ENCODE measurements at regions not wholly inside any gene's neighbourhood (a gene's known extent, or its start where the extent isn't known, plus 50 kb on each side); places are given as distances from the start of the nearest gene placed in this dataset.
"Not testable (repeated sequence)": the region's sequence is repeated elsewhere in the genome, so short reads cannot be mapped to it uniquely, and the experiment has no call there.

DNA sequence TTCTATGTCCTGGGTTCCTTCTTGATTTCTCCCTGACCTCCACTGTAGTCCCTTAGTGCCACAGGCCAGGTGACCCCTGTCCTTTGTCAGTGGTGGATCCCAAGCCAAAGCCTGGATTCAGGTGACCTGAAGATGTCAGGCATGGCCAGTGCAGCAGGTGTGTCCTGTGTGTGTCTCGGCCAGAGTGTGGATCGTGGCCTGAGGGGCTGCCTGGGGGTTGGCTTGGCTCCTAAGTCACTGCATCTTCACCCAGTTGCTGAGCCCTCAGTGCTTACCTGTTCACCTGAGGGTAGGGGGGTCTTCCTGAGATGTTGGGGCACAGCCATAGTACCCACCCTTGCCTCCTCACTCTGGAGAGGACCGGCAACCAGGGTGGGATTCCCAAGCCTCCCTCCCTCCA lies 61.8 kb upstream of the PITX1 start:
- DNase-seq (ENCODE audit: low read depth in 1 of 2, low spot score in 1 of 2): no peak

DNA sequence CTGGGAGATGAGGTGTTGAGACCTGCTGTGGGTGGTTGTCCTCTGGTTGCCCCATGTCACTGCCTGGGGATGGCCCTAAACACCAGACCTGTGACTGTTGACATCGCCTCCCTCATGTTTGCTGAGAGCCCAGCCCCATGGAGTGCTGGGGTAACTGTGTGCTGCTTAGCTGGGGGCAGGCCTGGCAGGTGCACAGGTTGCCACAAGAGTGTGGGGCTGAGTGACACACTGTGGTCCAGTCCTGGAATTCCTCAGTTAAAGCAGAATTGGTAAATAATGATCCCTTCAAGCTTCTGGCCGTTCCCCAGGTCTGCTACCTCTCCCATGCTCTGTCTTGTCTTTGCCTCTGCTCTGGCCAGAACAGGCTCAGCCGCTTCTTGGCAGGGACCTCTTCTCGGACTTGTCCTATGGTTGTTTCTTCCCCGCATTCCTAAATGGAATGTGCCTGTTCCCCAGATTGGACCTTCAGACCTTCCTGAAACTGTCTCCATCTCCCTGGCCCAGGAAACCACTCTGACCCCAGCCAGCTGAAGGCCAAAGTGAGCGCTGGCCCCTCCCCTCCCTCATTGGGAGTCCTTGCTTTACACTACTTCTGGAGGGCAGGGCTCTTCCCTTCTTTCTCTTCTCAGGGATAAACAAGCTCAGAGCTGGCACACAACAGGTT lies 61.2 kb upstream of the PITX1 start:
- no peak for DNase-seq (ENCODE audit: low read depth in 1 of 2, low spot score in 1 of 2)

DNA sequence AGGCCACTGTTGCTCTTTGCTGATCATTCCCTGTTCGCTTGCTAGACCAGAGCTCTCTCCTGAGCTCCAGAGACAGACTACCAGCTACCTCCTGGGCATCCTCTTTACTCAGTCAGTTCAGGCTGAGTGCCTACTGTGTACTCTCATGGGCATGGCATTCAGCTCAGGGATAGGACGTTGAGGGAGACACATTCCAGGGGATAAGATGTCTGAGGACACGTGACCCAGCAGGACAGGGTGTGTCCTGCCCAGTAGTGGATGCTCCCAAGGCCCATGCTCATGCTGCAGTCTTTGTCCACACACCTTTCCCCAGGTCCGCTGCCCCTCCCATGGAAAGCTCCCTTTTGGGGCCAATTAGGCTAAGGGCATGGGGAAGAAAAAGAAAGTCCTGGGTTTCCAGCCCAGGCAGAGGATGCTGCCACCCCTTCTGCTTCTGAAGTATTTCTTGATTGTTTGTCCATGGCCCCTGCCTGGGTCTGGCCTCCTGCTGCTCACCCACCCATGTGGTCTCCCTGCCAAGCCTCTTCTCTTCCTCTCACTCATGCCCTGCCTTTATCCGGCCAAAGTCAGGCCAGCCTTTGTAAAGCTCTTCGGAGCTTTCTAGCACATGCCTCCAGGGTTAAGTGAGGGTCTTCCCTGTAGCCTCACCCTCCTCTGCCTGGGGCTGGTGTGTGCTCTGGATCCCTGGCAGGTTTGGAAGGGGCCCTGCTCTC lies 60.5 kb upstream of the PITX1 start:
- no peak for DNase-seq (ENCODE audit: low read depth in 1 of 2, low spot score in 1 of 2)

DNA sequence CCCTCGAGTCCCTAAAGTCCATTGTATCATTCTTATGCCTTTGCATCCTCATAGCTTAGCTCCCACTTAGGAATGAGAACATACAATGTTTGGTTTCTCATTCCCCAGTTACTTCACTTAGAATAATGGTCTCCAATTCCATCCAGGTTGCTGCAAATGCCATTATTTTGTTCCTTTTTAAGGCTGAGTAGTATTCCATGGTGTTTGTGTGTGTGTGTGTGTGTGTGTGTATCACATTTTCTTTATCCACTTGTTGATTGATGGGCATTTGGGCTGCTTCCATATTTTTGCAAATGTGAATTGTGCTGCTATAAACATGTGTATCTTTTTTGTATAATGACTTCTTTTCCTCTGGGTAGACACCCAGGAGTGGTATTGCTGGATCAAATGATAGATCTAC lies 59.5 kb upstream of the PITX1 start:
- DNase-seq (ENCODE audit: low read depth in 1 of 2, low spot score in 1 of 2): not testable (repeated sequence)

DNA sequence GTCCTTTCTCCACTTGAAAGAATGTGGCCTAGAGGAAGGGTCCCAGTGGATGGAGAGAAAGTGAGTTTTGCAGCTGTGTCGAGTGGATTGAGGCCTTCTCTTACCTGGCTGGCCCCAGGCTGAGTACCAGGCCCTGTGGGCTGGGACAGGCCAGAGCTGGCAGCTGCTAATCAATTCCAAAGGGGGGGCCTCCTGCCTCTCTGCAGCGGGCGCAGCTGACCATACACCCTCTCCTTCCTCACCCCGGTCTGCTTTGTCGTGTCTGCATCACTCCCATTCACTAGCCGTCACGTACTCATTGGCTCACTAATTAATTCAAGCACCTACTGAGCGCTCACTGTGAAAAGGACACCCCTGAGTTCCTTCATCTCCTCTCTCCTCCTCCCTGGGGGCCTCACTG lies 58.4 kb upstream of the PITX1 start:
- DNase-seq (ENCODE audit: low read depth in 1 of 2, low spot score in 1 of 2): no peak

DNA sequence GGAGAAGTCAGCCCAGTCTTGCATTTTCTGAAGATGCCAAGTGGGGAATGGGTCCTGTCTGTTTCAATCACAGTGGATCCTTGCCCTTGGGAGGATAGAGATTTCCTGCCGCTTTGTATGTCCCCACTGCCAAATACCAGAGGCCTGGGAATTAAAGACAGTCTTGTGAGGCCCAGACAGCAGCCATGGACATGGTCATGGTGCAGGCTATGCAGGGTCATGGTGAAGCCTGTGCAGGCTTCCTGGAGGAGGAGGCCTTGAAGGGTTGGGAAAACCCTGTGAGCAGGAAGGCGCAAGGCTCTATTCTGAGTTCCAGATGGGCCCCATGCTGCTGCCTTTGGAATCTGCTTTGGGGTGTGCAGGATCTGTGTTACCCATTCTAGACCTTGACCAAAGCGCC lies 57.3 kb upstream of the PITX1 start:
- no peak for DNase-seq (ENCODE audit: low read depth in 1 of 2, low spot score in 1 of 2)

DNA sequence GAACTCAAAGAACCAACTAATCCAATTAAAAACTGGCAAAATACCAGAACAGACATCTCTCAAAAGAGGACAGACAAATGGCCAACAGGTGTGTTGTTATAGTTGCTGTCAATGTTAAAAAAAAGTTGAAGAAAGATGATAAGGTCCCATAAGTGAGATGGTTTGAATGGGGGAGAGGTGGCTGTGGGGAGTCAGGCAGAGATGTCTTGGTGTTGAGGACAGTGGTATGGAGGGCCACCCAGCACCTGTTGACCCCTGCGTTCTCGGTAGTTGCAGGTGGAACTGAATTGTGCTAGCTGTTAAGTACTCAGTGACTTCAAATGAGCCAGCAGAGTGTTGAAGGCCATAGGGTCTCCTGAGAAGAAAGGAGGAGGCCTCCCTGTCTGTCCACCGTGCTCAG lies 55.9 kb upstream of the PITX1 start:
- DNase-seq (ENCODE audit: low read depth in 1 of 2, low spot score in 1 of 2): no peak

DNA sequence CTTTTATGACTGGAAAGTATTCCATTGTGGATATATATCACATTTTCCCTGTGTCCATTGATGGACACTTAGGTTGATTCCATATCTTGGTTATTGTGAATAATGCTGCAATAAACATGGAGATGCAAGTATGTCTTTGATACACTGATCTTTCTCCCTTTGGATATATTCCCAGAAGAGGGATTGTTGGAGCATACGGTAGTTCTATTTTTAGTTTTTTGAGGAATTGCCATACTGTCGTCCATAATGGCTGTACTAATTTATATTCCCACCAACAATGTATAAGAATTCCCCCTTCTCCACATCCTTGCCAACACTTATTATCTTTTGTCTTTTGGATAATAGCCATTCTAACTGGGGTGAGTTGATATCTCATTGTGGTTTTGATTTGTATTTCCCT lies 54.9 kb upstream of the PITX1 start:
- DNase-seq (ENCODE audit: low read depth in 1 of 2, low spot score in 1 of 2): no peak

DNA sequence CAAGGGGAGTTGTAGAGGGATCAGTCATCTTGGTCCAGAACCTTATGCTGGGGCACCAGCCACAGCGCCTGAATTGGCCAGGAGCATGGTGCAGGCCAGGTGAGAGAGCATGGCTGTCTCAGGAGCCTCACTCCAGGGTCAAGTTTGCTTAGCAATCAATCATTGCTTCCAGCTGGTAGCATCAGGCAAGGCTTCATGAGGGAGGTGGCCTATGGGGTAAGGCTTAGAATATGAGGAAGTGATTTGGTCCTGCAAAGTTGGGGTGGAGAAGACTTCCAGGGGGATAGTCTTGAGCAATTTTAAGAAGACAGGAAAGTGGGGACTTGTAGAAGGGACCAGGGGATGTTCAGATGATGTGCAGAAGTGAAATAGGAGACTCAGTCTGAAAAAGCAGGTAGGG lies 53.9 kb upstream of the PITX1 start:
- no peak for DNase-seq (ENCODE audit: low read depth in 1 of 2, low spot score in 1 of 2)

DNA sequence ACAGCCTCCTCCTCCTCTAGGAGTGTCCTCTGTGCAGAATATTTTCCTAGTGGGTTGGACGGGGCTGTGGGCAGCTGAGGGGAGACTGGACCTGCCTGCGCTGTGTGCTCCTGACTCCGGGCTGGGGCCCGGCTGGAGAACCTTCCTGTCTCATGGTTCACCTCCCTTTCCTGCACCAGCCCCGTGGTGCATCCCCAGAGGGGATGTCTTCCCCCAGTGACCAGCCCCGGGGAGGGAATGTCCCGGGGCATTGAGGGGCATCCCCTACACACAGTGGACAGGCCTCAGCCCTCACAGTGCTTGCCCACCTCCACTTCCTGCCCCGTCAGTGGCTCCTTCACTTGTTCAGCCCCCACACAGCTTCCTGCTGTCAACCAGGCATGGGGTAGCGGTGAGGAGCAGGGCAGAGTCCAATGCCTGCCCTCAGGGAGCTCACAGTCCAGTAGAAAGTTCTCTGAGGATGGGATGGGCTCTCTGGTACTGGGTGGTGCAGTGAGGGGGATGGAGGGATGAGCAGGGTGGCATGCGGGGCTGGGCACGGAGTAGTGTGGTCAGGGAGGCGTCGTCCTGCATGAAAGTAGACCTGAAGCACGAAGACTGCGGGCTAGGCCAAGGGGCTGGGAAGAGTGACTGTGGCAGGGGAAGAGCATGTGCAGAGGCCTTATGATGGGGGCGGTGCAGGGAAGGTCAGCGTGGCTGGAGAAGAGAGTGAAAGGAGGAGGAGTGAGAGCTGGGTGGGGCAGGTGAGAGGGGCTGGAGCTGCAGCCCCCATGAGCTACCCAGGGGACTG lies 52.1 kb upstream of the PITX1 start:
- no peak for DNase-seq (ENCODE audit: low read depth in 1 of 2, low spot score in 1 of 2)

DNA sequence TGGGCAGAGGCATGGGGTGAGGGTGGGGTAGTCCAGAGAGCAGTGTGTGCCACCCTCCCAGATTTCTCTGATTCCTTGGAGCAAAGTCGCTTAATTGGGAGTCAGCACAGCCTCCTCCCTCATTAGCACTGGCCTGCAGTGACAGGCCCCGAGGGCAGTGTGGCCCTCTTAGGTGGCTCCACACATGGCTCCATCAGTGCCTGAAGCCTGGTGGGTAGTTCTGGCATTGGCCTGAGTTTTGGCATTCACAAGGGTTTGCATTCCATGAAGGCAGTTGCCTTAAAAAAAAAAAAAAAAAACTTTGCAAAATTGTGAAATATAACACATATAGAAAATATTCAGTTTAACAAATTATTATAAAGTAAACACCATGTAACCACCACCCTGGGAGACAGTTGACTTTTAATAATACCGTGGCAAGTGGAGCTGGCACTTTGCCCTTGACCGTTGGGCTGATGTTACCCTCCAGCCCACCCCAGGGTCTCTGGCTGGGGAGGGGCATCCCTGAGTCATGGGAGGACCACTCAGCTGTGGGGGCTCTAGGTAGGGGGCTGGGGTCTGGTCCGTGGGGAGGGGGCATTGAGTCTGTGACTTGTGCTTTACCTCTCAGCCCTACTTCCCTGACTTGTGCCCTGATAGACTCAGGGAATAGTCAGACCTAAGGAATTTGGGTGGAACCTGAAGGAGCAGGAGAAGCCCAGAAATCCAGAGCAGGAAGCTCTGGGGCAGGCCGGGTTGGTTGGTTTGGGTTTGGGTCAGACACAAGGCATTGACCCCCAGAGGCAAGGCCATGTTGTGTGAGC lies 51.3 kb upstream of the PITX1 start:
- DNase-seq (ENCODE audit: low read depth in 1 of 2, low spot score in 1 of 2): no peak

Data from activated T-helper 1 cell treated with anti-CD3 and anti-CD28 coated beads, Interleukin-2, amount 50 U/mL, for 16 hours (primary cell).